IMR-90 (cell line): ENCODE measurements at regions not wholly inside any gene's neighbourhood (a gene's known extent, or its start where the extent isn't known, plus 50 kb on each side); places are given as distances from the start of the nearest gene placed in this dataset.

Source experiments
- ATAC-seq: fragments of 200-7000 bp; cut with Tn5 transposase; 2 replicates; pipeline ENCODE4 v1.9.1; 2020; ENCODE audit warnings: low read depth, mild to moderate bottlenecking, moderate library complexity
- BruUV-seq: library from RNA; stranded (reverse); fragments of 400-500 nt; replicated peaks from 2 replicates; lab custom pipeline; 2021; lab: Mats Ljungman, UMichigan
- CTCF ChIA-PET: fragments of 300-600 bp; formaldehyde crosslinking; extraction: SDS; loops from one replicate; lab custom pipeline; 2021; ENCODE audit warnings: antibody characterized with exemption; lab: Yijun Ruan, JAX
- POLR2A ChIA-PET: fragments of 300-600 bp; sonication (Branson Sonifier 250); formaldehyde crosslinking; loops from one replicate; lab custom pipeline; 2022; ENCODE audit warnings: antibody characterized with exemption; ENCODE audit not compliant: unreplicated experiment; lab: Charles Lee
- DNase-seq: peaks from one replicate; pipeline ENCODE4 v3.0.0; 2013
- H2AFZ ChIP-seq: replicated peaks from 2 replicates; pipeline ENCODE3; 2013; ENCODE audit warnings: low read length, mild to moderate bottlenecking; ENCODE audit not compliant: poor library complexity
- H2AK5ac ChIP-seq: 2 replicates; pipeline ENCODE4 v1.6.1; 2013; ENCODE audit warnings: low read depth, low read length, inconsistent platforms
- H2AK9ac ChIP-seq: replicated peaks from 2 replicates; pipeline ENCODE3; 2013; ENCODE audit warnings: mild to moderate bottlenecking, low read depth, low read length, moderate library complexity; ENCODE audit not compliant: poor library complexity
- H2BK120ac ChIP-seq: 2 replicates; pipeline ENCODE4 v1.6.1; 2013; ENCODE audit warnings: low read depth, low read length, inconsistent platforms
- H2BK15ac ChIP-seq: 3 replicates; pipeline ENCODE4 v1.6.1; 2013; ENCODE audit warnings: low read depth, low read length, inconsistent platforms
- H2BK20ac ChIP-seq: 2 replicates; pipeline ENCODE4 v1.6.1; 2013; ENCODE audit warnings: low read depth, mild to moderate bottlenecking, inconsistent platforms, low read length, moderate library complexity
- H2BK5ac ChIP-seq: 2 replicates; pipeline ENCODE4 v1.6.1; 2013; ENCODE audit warnings: mild to moderate bottlenecking, low read depth, low read length, inconsistent platforms; ENCODE audit not compliant: poor library complexity, severe bottlenecking
- H3K14ac ChIP-seq: replicated peaks from 2 replicates; pipeline ENCODE4 v1.6.1; 2013; ENCODE audit warnings: low read depth, low read length, inconsistent platforms
- H3K18ac ChIP-seq: 2 replicates; pipeline ENCODE4 v1.6.1; 2013; ENCODE audit warnings: low read depth, low read length, control low read depth
- H3K23ac ChIP-seq: 2 replicates; pipeline ENCODE4 v1.6.1; 2013; ENCODE audit warnings: low read depth, low read length, inconsistent platforms
- H3K27ac ChIP-seq: 2 replicates; pipeline ENCODE4 v1.5.1; 2013; ENCODE audit warnings: mild to moderate bottlenecking, control low read depth, low read length; ENCODE audit not compliant: insufficient read depth
- H3K27me3 ChIP-seq: 2 replicates; pipeline ENCODE4 v1.6.1; 2013; ENCODE audit warnings: low read length; ENCODE audit not compliant: control insufficient read depth, insufficient read depth
- H3K36me3 ChIP-seq: 2 replicates; pipeline ENCODE4 v1.6.1; 2013; ENCODE audit warnings: low read length, mixed read lengths; ENCODE audit not compliant: control insufficient read depth, insufficient read depth
- H3K4ac ChIP-seq: 2 replicates; pipeline ENCODE4 v1.6.1; 2013; ENCODE audit warnings: low read depth, low read length, inconsistent platforms
- H3K4me1 ChIP-seq: 2 replicates; pipeline ENCODE4 v1.6.1; 2013; ENCODE audit warnings: low read length, mixed read lengths; ENCODE audit not compliant: control insufficient read depth, insufficient read depth
- H3K4me2 ChIP-seq: 2 replicates; pipeline ENCODE4 v1.6.1; 2013; ENCODE audit warnings: low read depth, mild to moderate bottlenecking, control low read depth, low read length, moderate library complexity
- H3K4me3 ChIP-seq: 2 replicates; pipeline ENCODE4 v1.5.1; 2013; ENCODE audit warnings: low read depth, mild to moderate bottlenecking, control low read depth, low read length, moderate library complexity; ENCODE audit not compliant: insufficient read depth
- H3K56ac ChIP-seq: 2 replicates; pipeline ENCODE4 v1.6.1; 2013; ENCODE audit warnings: low read length, inconsistent platforms; ENCODE audit not compliant: insufficient read depth; ENCODE audit errors: extremely low read depth
- H3K79me1 ChIP-seq, 2 experiments: 2 replicates each; pipeline ENCODE4 v1.6.1; 2013; ENCODE audit warnings: low read length in 2 of 2, inconsistent platforms in 1 of 2, low read depth in 1 of 2
- H3K9ac ChIP-seq: 2 replicates; pipeline ENCODE4 v1.6.1; 2013; ENCODE audit warnings: low read depth, low read length, control low read depth
- H3K9me1 ChIP-seq: 2 replicates; pipeline ENCODE4 v1.6.1; 2013; ENCODE audit warnings: low read length, inconsistent platforms; ENCODE audit not compliant: insufficient read depth
- H3K9me3 ChIP-seq: 2 replicates; pipeline ENCODE4 v1.6.1; 2013; ENCODE audit warnings: low read length; ENCODE audit not compliant: control insufficient read depth, insufficient read depth
- H4K20me1 ChIP-seq: 2 replicates; pipeline ENCODE4 v1.6.1; 2013; ENCODE audit warnings: low read length, inconsistent platforms; ENCODE audit not compliant: insufficient read depth
- H4K5ac ChIP-seq: 2 replicates; pipeline ENCODE4 v1.6.1; 2013; ENCODE audit warnings: mild to moderate bottlenecking, low read depth, low read length, control low read depth
- H4K8ac ChIP-seq, 2 experiments: 2 replicates each; pipeline ENCODE4 v1.6.1; 2013; ENCODE audit warnings: low read depth in 2 of 2, low read length in 2 of 2, control low read depth in 1 of 2, inconsistent platforms in 1 of 2
- H4K91ac ChIP-seq: 2 replicates; pipeline ENCODE4 v1.6.1; 2013; ENCODE audit warnings: low read depth, low read length, inconsistent platforms; ENCODE audit not compliant: insufficient read depth
- BHLHE40 ChIP-seq: fragments of 150-350 bp; IDR thresholded peaks from 2 replicates; pipeline ENCODE4 v1.6.1; 2016; ENCODE audit warnings: mild to moderate bottlenecking, low read depth, low read length
- CEBPB ChIP-seq: IDR thresholded peaks from 2 replicates; pipeline ENCODE4 v1.6.1; 2012; ENCODE audit warnings: low read depth, low read length, improper control_type of control experiment
- CHD1 ChIP-seq: IDR thresholded peaks from 2 replicates; pipeline ENCODE4 v1.6.1; 2012; ENCODE audit warnings: low read depth, low read length, improper control_type of control experiment
- FOS ChIP-seq: fragments of 150-350 bp; IDR thresholded peaks from 2 replicates; pipeline ENCODE4 v1.6.1; 2016; ENCODE audit warnings: low read depth, low read length
- MAFK ChIP-seq: IDR thresholded peaks from 2 replicates; pipeline ENCODE4 v1.6.1; 2012; ENCODE audit warnings: low read depth, low read length, improper control_type of control experiment
- MAZ ChIP-seq: IDR thresholded peaks from 2 replicates; pipeline ENCODE4 v1.6.1; 2012; ENCODE audit warnings: low read depth, mild to moderate bottlenecking, low read length, improper control_type of control experiment, moderate library complexity, borderline replicate concordance
- MXI1 ChIP-seq: IDR thresholded peaks from 2 replicates; pipeline ENCODE4 v1.6.1; 2012; ENCODE audit warnings: low read depth, mild to moderate bottlenecking, low read length, moderate library complexity, borderline replicate concordance
- NFE2L2 ChIP-seq: fragments of 150-350 bp; IDR thresholded peaks from 2 replicates; pipeline ENCODE4 v1.6.1; 2016; ENCODE audit warnings: low read depth, mild to moderate bottlenecking, low read length
- POLR2A ChIP-seq: IDR thresholded peaks from 2 replicates; pipeline ENCODE4 v1.6.1; 2012; ENCODE audit warnings: mild to moderate bottlenecking, low read depth, low read length
- RAD21 ChIP-seq: IDR thresholded peaks from 2 replicates; pipeline ENCODE4 v1.6.1; 2012; ENCODE audit warnings: low read length, improper control_type of control experiment
- RCOR1 ChIP-seq: IDR thresholded peaks from 2 replicates; pipeline ENCODE4 v1.6.1; 2012; ENCODE audit warnings: mild to moderate bottlenecking, low read length, improper control_type of control experiment; ENCODE audit not compliant: insufficient replicate concordance
- RFX5 ChIP-seq: IDR thresholded peaks from 2 replicates; pipeline ENCODE4 v1.8.0; 2012; ENCODE audit warnings: low read depth, mild to moderate bottlenecking, low read length, moderate library complexity
- SMC3 ChIP-seq: fragments of 150-350 bp; IDR thresholded peaks from 2 replicates; pipeline ENCODE4 v1.6.1; 2016; ENCODE audit warnings: low read depth, mild to moderate bottlenecking, antibody characterized with exemption, low read length, moderate library complexity
- whole genome bisulfite sequencing, 2 experiments: methylation state at CpG; one replicate each; pipeline versions ENCODE4 v1.1.5 to v1.1.7; 2013; ENCODE audit warnings: missing lambda C conversion rate in 2 of 2; ENCODE audit not compliant: insufficient read length in 1 of 2; ENCODE audit errors: extremely low coverage in 2 of 2; 5-methylcytosine and 5-hydroxymethylcytosine counted together
- dilution Hi-C: fragments of 300-500 bp; cut with HindIII; formaldehyde crosslinking; loops from one replicate; pipeline ENCODE4 v1.14.3; 2018; ENCODE audit warnings: low sequenced_read_pairs; ENCODE audit not compliant: unreplicated experiment
- in situ Hi-C: fragments of 300-500 bp; cut with MboI; formaldehyde crosslinking; loops from 3 replicates; pipeline ENCODE4 v1.14.3; 2019; ENCODE audit warnings: low sequenced_read_pairs, inconsistent platforms, mixed read lengths
- intact Hi-C: fragments of 100-400 bp; cut with micrococcal nuclease; formaldehyde crosslinking; loops from 2 replicates; pipeline ENCODE4 v1.10.0; 2022
- TF ChIP-seq, protein P1 (sequence below): fragments of 150-350 bp; IDR thresholded peaks from 2 replicates; pipeline ENCODE4 v1.6.1; 2017; ENCODE audit warnings: mild to moderate bottlenecking, antibody characterized with exemption, low read length, low read depth
- TF ChIP-seq, protein P2 (sequence below): fragments of 150-350 bp; IDR thresholded peaks from 2 replicates; pipeline ENCODE4 v1.6.1; 2016; ENCODE audit warnings: low read depth, mild to moderate bottlenecking, low read length, moderate library complexity, borderline replicate concordance
- TF ChIP-seq, protein P3 (sequence below): conservative IDR thresholded peaks from 2 replicates; pipeline ENCODE4 v1.5.1; 2012; ENCODE audit warnings: mild to moderate bottlenecking, low read depth, low read length, improper control_type of control experiment

DNA sequence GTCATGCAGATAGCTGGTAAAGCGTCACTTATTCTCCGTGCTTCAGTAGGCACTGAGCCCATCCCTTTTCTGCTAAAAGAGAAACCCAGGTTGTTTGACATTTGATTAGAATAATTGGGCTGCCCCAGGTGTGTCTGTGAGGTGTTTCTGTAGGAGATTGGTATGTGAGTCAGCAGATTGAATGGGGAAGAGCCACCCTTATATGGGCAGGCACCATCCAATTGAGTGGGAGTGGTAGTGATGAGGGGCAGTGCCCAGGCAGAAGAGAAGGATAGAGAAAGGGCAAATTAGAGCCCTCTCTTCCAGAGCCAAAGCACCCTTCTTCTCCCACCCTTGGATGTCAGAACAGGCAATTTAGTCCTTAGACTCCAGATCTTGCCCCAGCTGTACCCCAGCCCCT, 384.3 kb upstream of the GBE1 start:
- Histone ChIP-seq H3K4ac (no peak overlapping the region), H3K9me1 (no peaks in the 10 kb centered on the region), H4K20me1 (no peaks in the 10 kb centered on the region), H3K14ac (no peak overlapping the region), H3K4me3 (no peak overlapping the region), H3K9ac (no peak overlapping the region), H3K27me3 (no peaks in the 10 kb centered on the region), H4K8ac (no peak overlapping the region), H3K36me3 (no peaks in the 10 kb centered on the region), H2AFZ (no peak overlapping the region), H2BK5ac (no peak overlapping the region), H3K56ac (no peak overlapping the region), H4K91ac (no peak overlapping the region), H3K79me1 (no peaks in the 10 kb centered on the region), H3K27ac (no peak overlapping the region), H3K4me2 (no peak overlapping the region), H2BK120ac (no peak overlapping the region), H2AK9ac (no peak overlapping the region), H3K9me3 (no peaks in the 10 kb centered on the region), H2BK20ac (no peak overlapping the region), H3K23ac (no peak overlapping the region), H2BK15ac (no peak overlapping the region), H3K4me1 (no peaks in the 10 kb centered on the region), H2AK5ac (no peak overlapping the region), H4K5ac (no peak overlapping the region), H3K18ac (no peak overlapping the region)
- dilution Hi-C loops: no loop called here
- no TSS peak for BruUV-seq
- DNase-seq: no peak
- WGBS, 2 experiments: 100% methylated on average over 1 of the region's 2 CpGs; no CpG with 5 or more reads in 1 of the 2 experiments
- in situ Hi-C loops: no loop called here
- CTCF ChIA-PET: no interaction called here
- no peak for ATAC-seq
- intact Hi-C loops: no loop called here
- TF ChIP-seq CHD1 (no peak), BHLHE40 (no peak), FOS (no peak), RAD21 (no peak), RCOR1 (no peak), POLR2A (no peak), NFE2L2 (no peak), MAFK (no peak), CEBPB (no peak), MAZ (no peak), MXI1 (no peak), SMC3 (no peak), RFX5 (no peak)
- TF ChIP-seq, protein P1, sequence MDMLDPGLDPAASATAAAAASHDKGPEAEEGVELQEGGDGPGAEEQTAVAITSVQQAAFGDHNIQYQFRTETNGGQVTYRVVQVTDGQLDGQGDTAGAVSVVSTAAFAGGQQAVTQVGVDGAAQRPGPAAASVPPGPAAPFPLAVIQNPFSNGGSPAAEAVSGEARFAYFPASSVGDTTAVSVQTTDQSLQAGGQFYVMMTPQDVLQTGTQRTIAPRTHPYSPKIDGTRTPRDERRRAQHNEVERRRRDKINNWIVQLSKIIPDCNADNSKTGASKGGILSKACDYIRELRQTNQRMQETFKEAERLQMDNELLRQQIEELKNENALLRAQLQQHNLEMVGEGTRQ: no peak
- TF ChIP-seq, protein P2, sequence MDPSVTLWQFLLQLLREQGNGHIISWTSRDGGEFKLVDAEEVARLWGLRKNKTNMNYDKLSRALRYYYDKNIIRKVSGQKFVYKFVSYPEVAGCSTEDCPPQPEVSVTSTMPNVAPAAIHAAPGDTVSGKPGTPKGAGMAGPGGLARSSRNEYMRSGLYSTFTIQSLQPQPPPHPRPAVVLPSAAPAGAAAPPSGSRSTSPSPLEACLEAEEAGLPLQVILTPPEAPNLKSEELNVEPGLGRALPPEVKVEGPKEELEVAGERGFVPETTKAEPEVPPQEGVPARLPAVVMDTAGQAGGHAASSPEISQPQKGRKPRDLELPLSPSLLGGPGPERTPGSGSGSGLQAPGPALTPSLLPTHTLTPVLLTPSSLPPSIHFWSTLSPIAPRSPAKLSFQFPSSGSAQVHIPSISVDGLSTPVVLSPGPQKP: no peak
- TF ChIP-seq, protein P3, sequence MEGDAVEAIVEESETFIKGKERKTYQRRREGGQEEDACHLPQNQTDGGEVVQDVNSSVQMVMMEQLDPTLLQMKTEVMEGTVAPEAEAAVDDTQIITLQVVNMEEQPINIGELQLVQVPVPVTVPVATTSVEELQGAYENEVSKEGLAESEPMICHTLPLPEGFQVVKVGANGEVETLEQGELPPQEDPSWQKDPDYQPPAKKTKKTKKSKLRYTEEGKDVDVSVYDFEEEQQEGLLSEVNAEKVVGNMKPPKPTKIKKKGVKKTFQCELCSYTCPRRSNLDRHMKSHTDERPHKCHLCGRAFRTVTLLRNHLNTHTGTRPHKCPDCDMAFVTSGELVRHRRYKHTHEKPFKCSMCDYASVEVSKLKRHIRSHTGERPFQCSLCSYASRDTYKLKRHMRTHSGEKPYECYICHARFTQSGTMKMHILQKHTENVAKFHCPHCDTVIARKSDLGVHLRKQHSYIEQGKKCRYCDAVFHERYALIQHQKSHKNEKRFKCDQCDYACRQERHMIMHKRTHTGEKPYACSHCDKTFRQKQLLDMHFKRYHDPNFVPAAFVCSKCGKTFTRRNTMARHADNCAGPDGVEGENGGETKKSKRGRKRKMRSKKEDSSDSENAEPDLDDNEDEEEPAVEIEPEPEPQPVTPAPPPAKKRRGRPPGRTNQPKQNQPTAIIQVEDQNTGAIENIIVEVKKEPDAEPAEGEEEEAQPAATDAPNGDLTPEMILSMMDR: no peak
- POLR2A ChIA-PET: no interaction called here
